AG10803 (cell line): ENCODE measurements at regions not wholly inside any gene's neighbourhood (a gene's known extent, or its start where the extent isn't known, plus 50 kb on each side); places are given as distances from the start of the nearest gene placed in this dataset.

Source experiments
- DNase-seq: peaks from one replicate; pipeline ENCODE4 v3.0.0; 2010; ENCODE audit warnings: low read depth
- H3K4me3 ChIP-seq: 2 replicates; pipeline ENCODE4 v1.5.1; 2011; ENCODE audit warnings: mild to moderate bottlenecking, low read length, control low read depth
- CTCF ChIP-seq: conservative IDR thresholded peaks from 2 replicates; pipeline ENCODE4 v1.5.1; 2011; ENCODE audit warnings: mild to moderate bottlenecking, low read length, control low read depth, inconsistent platforms

GRCh38 chr3:22147161-22147560 is 396.2 kb upstream of the ZNF385D start:
- H3K4me3 ChIP-seq: no peak overlapping the region
- no peak for DNase-seq
- TF ChIP-seq CTCF: no peak

- no peak for DNase-seq
- no peak overlapping the region for H3K4me3 ChIP-seq
- no peak for TF ChIP-seq CTCF
These were observed 405.9 kb upstream of the ZNF385D start for GRCh38 chr3:22156868-22157267.

- TF ChIP-seq CTCF: no peak
- no peak overlapping the region for H3K4me3 ChIP-seq
- no peak for DNase-seq
These were observed 406.8 kb upstream of the ZNF385D start for GRCh38 chr3:22157848-22158247.

- no peak for DNase-seq
- H3K4me3 ChIP-seq: no peak overlapping the region
- no peak for TF ChIP-seq CTCF
These were observed 408.1 kb upstream of the ZNF385D start for GRCh38 chr3:22159004-22159695.

GRCh38 chr3:22161315-22161714 is 410.3 kb upstream of the ZNF385D start:
- no peak for DNase-seq
- H3K4me3 ChIP-seq: no peak overlapping the region
- TF ChIP-seq CTCF: no peak

GRCh38 chr3:22170370-22170769 is 419.4 kb upstream of the ZNF385D start:
- DNase-seq: no peak
- no peak for TF ChIP-seq CTCF
- H3K4me3 ChIP-seq: no peak overlapping the region

- TF ChIP-seq CTCF: no peak
- DNase-seq: no peak
- H3K4me3 ChIP-seq: no peak overlapping the region
These were observed 422.0 kb upstream of the ZNF385D start for GRCh38 chr3:22172964-22173363.
